BE2C (cell line): ENCODE measurements at regions not wholly inside any gene's neighbourhood (a gene's known extent, or its start where the extent isn't known, plus 50 kb on each side); places are given as distances from the start of the nearest gene placed in this dataset.
"Not testable (repeated sequence)": the region's sequence is repeated elsewhere in the genome, so short reads cannot be mapped to it uniquely, and the experiment has no call there.

Experiments
- DNase-seq: peaks from one replicate; pipeline ENCODE4 v3.0.0-alpha.2; 2020
- H3K27me3 ChIP-seq: fragments of 250-450 bp; sonication (Bioruptor Pico); 2 replicates; pipeline ENCODE4 v1.5.1; 2020; ENCODE audit warnings: mild to moderate bottlenecking
- H3K36me3 ChIP-seq: fragments of 250-450 bp; sonication (Bioruptor Pico); 2 replicates; pipeline ENCODE4 v1.5.1; 2020; ENCODE audit warnings: mild to moderate bottlenecking
- H3K4me1 ChIP-seq: fragments of 250-450 bp; sonication (Bioruptor Pico); 2 replicates; pipeline ENCODE4 v1.5.1; 2020
- H3K4me3 ChIP-seq: 2 replicates; pipeline ENCODE4 v1.5.1; 2011; ENCODE audit warnings: low read depth, low read length
- H3K9me3 ChIP-seq: fragments of 250-450 bp; sonication (Bioruptor Pico); 2 replicates; pipeline ENCODE4 v1.5.1; 2020
- CTCF ChIP-seq: IDR thresholded peaks from 2 replicates; pipeline ENCODE4 v1.5.1; 2012; ENCODE audit warnings: mild to moderate bottlenecking, low read depth, low read length

GRCh38 chr6:166253778-166254204, 54.4 kb downstream of the PRR18 start:
- TF ChIP-seq CTCF, result no peak
- no peaks in the 10 kb centered on the region for H3K36me3 ChIP-seq
- peak overlapping the region; percentile 56 for H3K4me3 ChIP-seq
- no peak for DNase-seq
- no peaks in the 10 kb centered on the region for H3K4me1 ChIP-seq
- peaks cover 20% of the 10 kb centered on the region for H3K27me3 ChIP-seq
- H3K9me3 ChIP-seq, result no peaks in the 10 kb centered on the region

- Histone ChIP-seq H3K36me3 (no peaks in the 10 kb centered on the region), H3K27me3 (peaks cover 20% of the 10 kb centered on the region), H3K9me3 (no peaks in the 10 kb centered on the region), H3K4me3 (peak overlapping the region; percentile 56), H3K4me1 (no peaks in the 10 kb centered on the region)
- TF ChIP-seq CTCF, result no peak
- peak; percentile 35 for DNase-seq
Measured at GRCh38 chr6:166253281-166253681, 54.9 kb downstream of the PRR18 start.

GRCh38 chr6:166252601-166253000, 55.6 kb downstream of the PRR18 start:
- no peaks in the 10 kb centered on the region for H3K9me3 ChIP-seq
- no peak overlapping the region for H3K4me3 ChIP-seq
- no peak for TF ChIP-seq CTCF
- no peak for DNase-seq
- H3K27me3 ChIP-seq, result peaks cover 20% of the 10 kb centered on the region
- H3K36me3 ChIP-seq, result no peaks in the 10 kb centered on the region
- H3K4me1 ChIP-seq, result no peaks in the 10 kb centered on the region

GRCh38 chr6:166251655-166252054, 56.5 kb downstream of the PRR18 start:
- Histone ChIP-seq H3K36me3 (no peaks in the 10 kb centered on the region), H3K9me3 (no peaks in the 10 kb centered on the region), H3K4me1 (no peaks in the 10 kb centered on the region), H3K27me3 (peaks cover 20% of the 10 kb centered on the region), H3K4me3 (no peak overlapping the region)
- no peak for TF ChIP-seq CTCF
- no peak for DNase-seq

GRCh38 chr6:166251211-166251610, 57.0 kb downstream of the PRR18 start:
- no peak for TF ChIP-seq CTCF
- Histone ChIP-seq H3K36me3 (no peaks in the 10 kb centered on the region), H3K4me3 (no peak overlapping the region), H3K4me1 (no peaks in the 10 kb centered on the region), H3K9me3 (no peaks in the 10 kb centered on the region), H3K27me3 (peaks cover 20% of the 10 kb centered on the region)
- DNase-seq, result no peak

- peaks cover 14% of the 10 kb centered on the region for H3K27me3 ChIP-seq
- not testable (repeated sequence) for H3K9me3 ChIP-seq, H3K4me1 ChIP-seq, DNase-seq, H3K4me3 ChIP-seq, H3K36me3 ChIP-seq
Measured at GRCh38 chr6:166249061-166249785, 59.0 kb downstream of the PRR18 start.
